Vagina (tissue), 2 donors: ENCODE measurements at regions not wholly inside any gene's neighbourhood (a gene's known extent, or its start where the extent isn't known, plus 50 kb on each side); places are given as distances from the start of the nearest gene placed in this dataset.

Experiments used
- CTCF ChIP-seq, 3 experiments: fragments of 450-650 bp in 2 of 3; fragments of 200-600 bp in 1 of 3; sonication (generic) in 1 of 3; IDR thresholded peaks; one replicate each; pipeline ENCODE4 v1.5.1; 2017 to 2019; ENCODE audit warnings: antibody characterized with exemption in 3 of 3, mild to moderate bottlenecking in 2 of 3, moderate library complexity in 2 of 3
- POLR2A ChIP-seq, 2 donors: fragments of 450-650 bp; IDR thresholded peaks; one replicate each; pipeline ENCODE4 v1.6.1; 2017; ENCODE audit warnings: antibody characterized with exemption in 2 of 2, mild to moderate bottlenecking in 2 of 2, moderate library complexity in 2 of 2
- POLR2AphosphoS5 ChIP-seq, 2 donors: sonication (generic); formaldehyde crosslinking; IDR thresholded peaks; one replicate each; pipeline ENCODE4 v1.9.0; 2017; ENCODE audit warnings: antibody characterized with exemption in 2 of 2, mild to moderate bottlenecking in 2 of 2, low read depth in 1 of 2; ENCODE audit not compliant: insufficient read depth in 1 of 2

- no peak for TF ChIP-seq CTCF (IDR thresholded peaks at IDR 0.05)
- no peak for TF ChIP-seq POLR2A (IDR thresholded peaks at IDR 0.05)
- TF ChIP-seq POLR2AphosphoS5 (IDR thresholded peaks at IDR 0.05; ENCODE audit: insufficient read depth in 1 of 2, low read depth in 1 of 2) = no peak
Observed at GRCh38 chr9:118271331-118271730, 567.1 kb downstream of the TLR4 start.
